Trophoblast cell (in vitro differentiated cells and primary cell): ENCODE measurements at regions not wholly inside any gene's neighbourhood (a gene's known extent, or its start where the extent isn't known, plus 50 kb on each side); places are given as distances from the start of the nearest gene placed in this dataset.
A peak's percentile ranks its signal among the peaks of the same experiment; 100 is the strongest.

Experiments used
- DNase-seq, 2 donors: peaks; one replicate each; pipeline ENCODE4 v3.0.0-alpha.2; 2016
- H2AFZ ChIP-seq: 2 replicates; pipeline ENCODE4 v1.6.1; 2013; ENCODE audit warnings: low read length, moderate library complexity, mild to moderate bottlenecking; ENCODE audit not compliant: insufficient read depth, poor library complexity
- H2AK5ac ChIP-seq: 2 replicates; pipeline ENCODE4 v1.6.1; 2013; ENCODE audit warnings: mild to moderate bottlenecking, low read length
- H2BK120ac ChIP-seq: 2 replicates; pipeline ENCODE4 v1.6.1; 2013; ENCODE audit warnings: low read length, mild to moderate bottlenecking, moderate library complexity; ENCODE audit not compliant: insufficient read depth, poor library complexity
- H2BK12ac ChIP-seq: 2 replicates; pipeline ENCODE4 v1.6.1; 2013; ENCODE audit warnings: mild to moderate bottlenecking, low read length, moderate library complexity
- H2BK5ac ChIP-seq: 2 replicates; pipeline ENCODE4 v1.6.1; 2013; ENCODE audit warnings: low read length, low read depth, moderate library complexity, mild to moderate bottlenecking; ENCODE audit not compliant: poor library complexity
- H3K14ac ChIP-seq: 2 replicates; pipeline ENCODE4 v1.6.1; 2013; ENCODE audit warnings: mild to moderate bottlenecking, low read length
- H3K18ac ChIP-seq: 2 replicates; pipeline ENCODE4 v1.6.1; 2013; ENCODE audit warnings: mild to moderate bottlenecking, low read length
- H3K23ac ChIP-seq: 2 replicates; pipeline ENCODE4 v1.6.1; 2013; ENCODE audit warnings: low read length
- H3K27ac ChIP-seq: 2 replicates; pipeline ENCODE4 v1.5.1; 2013; ENCODE audit warnings: low read depth, mild to moderate bottlenecking, inconsistent platforms, low read length, moderate library complexity
- H3K27me3 ChIP-seq: 2 replicates; pipeline ENCODE4 v1.6.1; 2013; ENCODE audit warnings: inconsistent platforms, mild to moderate bottlenecking, low read length, moderate library complexity; ENCODE audit not compliant: insufficient read depth
- H3K36me3 ChIP-seq, 2 experiments: 1 replicate in 1 of 2; 2 replicates in 1 of 2; pipeline ENCODE4 v1.6.1; 2013; ENCODE audit warnings: low read length in 2 of 2, mild to moderate bottlenecking in 2 of 2, moderate library complexity in 1 of 2; ENCODE audit not compliant: insufficient read depth in 2 of 2, control insufficient read depth in 1 of 2
- H3K4ac ChIP-seq: 2 replicates; pipeline ENCODE4 v1.6.1; 2013; ENCODE audit warnings: low read depth, mild to moderate bottlenecking, low read length, moderate library complexity
- H3K4me1 ChIP-seq, 2 experiments: 1 replicate in 1 of 2; 2 replicates in 1 of 2; pipeline ENCODE4 v1.6.1; 2013; ENCODE audit warnings: low read length in 2 of 2, mild to moderate bottlenecking in 2 of 2, moderate library complexity in 1 of 2; ENCODE audit not compliant: insufficient read depth in 2 of 2, control insufficient read depth in 1 of 2
- H3K4me2 ChIP-seq: 2 replicates; pipeline ENCODE4 v1.6.1; 2013; ENCODE audit warnings: inconsistent platforms, mild to moderate bottlenecking, low read length, moderate library complexity
- H3K4me3 ChIP-seq: 2 replicates; pipeline ENCODE4 v1.5.1; 2013; ENCODE audit warnings: mild to moderate bottlenecking, low read depth, low read length, inconsistent platforms
- H3K79me1 ChIP-seq: one replicate; pipeline ENCODE4 v1.6.1; 2013; ENCODE audit warnings: low read length
- H3K79me2 ChIP-seq: 2 replicates; pipeline ENCODE4 v1.6.1; 2013; ENCODE audit warnings: low read length, mild to moderate bottlenecking; ENCODE audit not compliant: control insufficient read depth, insufficient read depth, poor library complexity
- H3K9ac ChIP-seq: 2 replicates; pipeline ENCODE4 v1.6.1; 2013; ENCODE audit warnings: mild to moderate bottlenecking, low read length
- H3K9me3 ChIP-seq: 2 replicates; pipeline ENCODE4 v1.6.1; 2013; ENCODE audit warnings: low read depth, mild to moderate bottlenecking, control low read depth, inconsistent platforms, low read length; ENCODE audit not compliant: insufficient read depth
- H4K12ac ChIP-seq: 2 replicates; pipeline ENCODE4 v1.6.1; 2013; ENCODE audit warnings: low read depth, mild to moderate bottlenecking, low read length, moderate library complexity
- H4K8ac ChIP-seq: 2 replicates; pipeline ENCODE4 v1.6.1; 2013; ENCODE audit warnings: low read depth, mild to moderate bottlenecking, low read length, moderate library complexity
- H4K91ac ChIP-seq: one replicate; pipeline ENCODE4 v1.6.1; 2013; ENCODE audit warnings: low read depth, mild to moderate bottlenecking, low read length, moderate library complexity
- WGBS: extraction: QIAGEN DNeasy Blood & Tissue Kit; methylation state at CpG from one replicate; pipeline ENCODE4 v1.1.7; 2013; ENCODE audit warnings: missing lambda C conversion rate; ENCODE audit not compliant: insufficient read length, insufficient coverage; ENCODE audit errors: extremely low coverage; 5-methylcytosine and 5-hydroxymethylcytosine counted together

- Histone ChIP-seq H3K9me3 (no peaks in the 10 kb centered on the region), H3K4me2 (no peak overlapping the region), H2BK5ac (no peak overlapping the region), H3K23ac (no peak overlapping the region), H3K4ac (no peak overlapping the region), H3K27ac (no peak overlapping the region), H2BK120ac (no peak overlapping the region), H2BK12ac (no peak overlapping the region), H3K9ac (no peak overlapping the region), H4K91ac (no peak overlapping the region), H3K36me3 (no peaks in the 10 kb centered on the region), H2AK5ac (no peak overlapping the region), H4K8ac (no peak overlapping the region), H4K12ac (no peak overlapping the region), H3K4me3 (no peak overlapping the region), H3K79me1 (no peaks in the 10 kb centered on the region), H2AFZ (no peak overlapping the region), H3K4me1 (no peaks in the 10 kb centered on the region), H3K18ac (no peak overlapping the region), H3K79me2 (no peaks in the 10 kb centered on the region), H3K14ac (no peak overlapping the region), H3K27me3 (no peaks in the 10 kb centered on the region)
- no CpG with 5 or more reads among the region's 5 CpGs for WGBS
- DNase-seq = no peak
These were observed 183.7 kb upstream of the DNAJC19 start for GRCh38 chr3:181173227-181173626.

DNA sequence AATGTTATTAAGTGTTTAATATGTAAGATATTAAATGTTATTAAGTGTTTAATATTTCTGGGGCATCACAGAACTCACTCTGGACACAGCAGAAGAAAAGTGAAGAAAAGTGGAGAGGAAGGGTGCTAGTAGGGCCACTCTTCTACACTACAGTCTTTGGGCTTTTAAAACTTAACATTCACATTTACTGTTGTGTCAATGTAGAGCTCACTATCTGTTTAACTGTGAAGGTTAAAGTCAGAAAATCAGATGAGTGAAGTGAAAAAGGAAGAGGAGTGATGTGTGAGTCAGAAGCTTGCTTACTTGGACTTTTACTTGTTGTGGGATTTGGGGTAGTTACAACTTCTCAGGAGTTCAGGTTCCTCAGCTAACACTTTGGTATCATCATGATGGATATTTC is 145.3 kb upstream of the DNAJC19 start:
- H3K9ac ChIP-seq = no peak overlapping the region
- H3K14ac ChIP-seq = no peak overlapping the region
- no peak overlapping the region for H2BK5ac ChIP-seq
- no peak overlapping the region for H4K8ac ChIP-seq
- no peaks in the 10 kb centered on the region for H3K79me1 ChIP-seq
- no peaks in the 10 kb centered on the region for H3K27me3 ChIP-seq
- no peaks in the 10 kb centered on the region for H3K79me2 ChIP-seq
- DNase-seq = no peak
- H3K4ac ChIP-seq = no peak overlapping the region
- H4K91ac ChIP-seq = no peak overlapping the region
- no peak overlapping the region for H3K4me3 ChIP-seq
- H3K4me2 ChIP-seq = no peak overlapping the region
- no peak overlapping the region for H3K27ac ChIP-seq
- H3K23ac ChIP-seq = no peak overlapping the region
- H3K18ac ChIP-seq = no peak overlapping the region
- H3K4me1 ChIP-seq = no peaks in the 10 kb centered on the region
- no peak overlapping the region for H2AFZ ChIP-seq
- no peak overlapping the region for H2BK12ac ChIP-seq
- H2BK120ac ChIP-seq = no peak overlapping the region
- H3K9me3 ChIP-seq = no peaks in the 10 kb centered on the region
- H3K36me3 ChIP-seq = no peaks in the 10 kb centered on the region
- no peak overlapping the region for H4K12ac ChIP-seq
- H2AK5ac ChIP-seq = no peak overlapping the region

DNA sequence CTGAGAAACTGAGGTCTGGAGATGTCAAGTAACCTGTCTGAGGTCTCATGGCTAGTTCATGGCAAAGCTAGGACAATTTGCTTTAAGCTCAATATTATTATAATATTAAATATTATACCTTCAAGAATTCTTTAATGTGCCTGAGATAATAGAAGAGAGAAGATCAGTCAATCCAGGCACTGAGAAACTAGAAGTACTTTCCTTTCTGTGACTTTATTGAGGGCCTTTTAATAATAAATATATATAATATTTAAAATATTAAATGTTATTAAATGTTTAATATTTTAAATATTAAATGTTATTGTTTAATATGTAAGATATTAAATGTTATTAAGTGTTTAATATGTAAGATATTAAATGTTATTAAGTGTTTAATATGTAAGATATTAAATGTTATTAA is 144.3 kb upstream of the DNAJC19 start:
- no peak overlapping the region for H3K4me2 ChIP-seq
- no peak overlapping the region for H2BK120ac ChIP-seq
- H3K4me1 ChIP-seq = no peaks in the 10 kb centered on the region
- no peak overlapping the region for H2BK5ac ChIP-seq
- H3K27me3 ChIP-seq = no peaks in the 10 kb centered on the region
- H3K18ac ChIP-seq = no peak overlapping the region
- H2AFZ ChIP-seq = no peak overlapping the region
- no peaks in the 10 kb centered on the region for H3K79me1 ChIP-seq
- H3K9me3 ChIP-seq = no peaks in the 10 kb centered on the region
- H2AK5ac ChIP-seq = no peak overlapping the region
- no peak overlapping the region for H3K9ac ChIP-seq
- H2BK12ac ChIP-seq = no peak overlapping the region
- H4K91ac ChIP-seq = no peak overlapping the region
- no peaks in the 10 kb centered on the region for H3K79me2 ChIP-seq
- no peak overlapping the region for H3K27ac ChIP-seq
- H3K4me3 ChIP-seq = no peak overlapping the region
- H4K8ac ChIP-seq = no peak overlapping the region
- H4K12ac ChIP-seq = no peak overlapping the region
- no peak overlapping the region for H3K14ac ChIP-seq
- H3K23ac ChIP-seq = no peak overlapping the region
- H3K4ac ChIP-seq = no peak overlapping the region
- no peak for DNase-seq
- H3K36me3 ChIP-seq = no peaks in the 10 kb centered on the region

- no peak overlapping the region for H3K4ac ChIP-seq
- no peaks in the 10 kb centered on the region for H3K27me3 ChIP-seq
- no peak overlapping the region for H3K18ac ChIP-seq
- H3K9ac ChIP-seq = no peak overlapping the region
- H3K27ac ChIP-seq = no peak overlapping the region
- H2BK12ac ChIP-seq = no peak overlapping the region
- no peaks in the 10 kb centered on the region for H3K9me3 ChIP-seq
- H3K4me1 ChIP-seq = no peaks in the 10 kb centered on the region
- no peak overlapping the region for H2AFZ ChIP-seq
- H4K91ac ChIP-seq = no peak overlapping the region
- H3K4me3 ChIP-seq = no peak overlapping the region
- H3K14ac ChIP-seq = no peak overlapping the region
- H4K8ac ChIP-seq = no peak overlapping the region
- H3K23ac ChIP-seq = no peak overlapping the region
- no CpG with 5 or more reads among the region's 3 CpGs for WGBS
- no peak overlapping the region for H2AK5ac ChIP-seq
- H4K12ac ChIP-seq = no peak overlapping the region
- H2BK120ac ChIP-seq = no peak overlapping the region
- DNase-seq = no peak
- no peak overlapping the region for H3K4me2 ChIP-seq
- no peak overlapping the region for H2BK5ac ChIP-seq
- H3K79me1 ChIP-seq = no peaks in the 10 kb centered on the region
- H3K79me2 ChIP-seq = no peaks in the 10 kb centered on the region
- H3K36me3 ChIP-seq = no peaks in the 10 kb centered on the region
These were observed 116.1 kb upstream of the DNAJC19 start for GRCh38 chr3:181105646-181106045.

DNA sequence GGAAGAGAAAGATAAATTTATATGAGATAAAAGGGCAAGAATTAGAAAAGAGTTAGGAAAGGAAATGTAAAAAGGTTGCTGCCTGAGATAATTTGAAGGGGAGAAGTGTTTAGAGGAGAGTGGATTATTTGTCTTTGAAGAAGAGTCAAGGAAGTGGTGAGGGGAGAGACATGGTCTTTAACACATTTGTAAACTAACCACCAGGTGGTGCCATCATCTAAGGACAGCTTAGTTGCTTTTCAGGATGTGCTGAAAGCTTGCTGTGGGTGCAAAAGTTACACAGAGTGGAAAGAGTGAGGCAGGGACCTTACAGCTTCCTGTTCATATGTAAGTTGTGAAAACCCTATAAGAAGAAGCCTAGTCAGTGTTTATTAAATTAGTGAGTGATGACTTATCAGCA is 114.1 kb upstream of the DNAJC19 start:
- no peak overlapping the region for H3K23ac ChIP-seq
- no peaks in the 10 kb centered on the region for H3K79me1 ChIP-seq
- no peak overlapping the region for H3K18ac ChIP-seq
- H3K4me1 ChIP-seq = no peaks in the 10 kb centered on the region
- no peaks in the 10 kb centered on the region for H3K9me3 ChIP-seq
- H2BK120ac ChIP-seq = no peak overlapping the region
- H3K36me3 ChIP-seq = no peaks in the 10 kb centered on the region
- H3K79me2 ChIP-seq = no peaks in the 10 kb centered on the region
- H2AFZ ChIP-seq = no peak overlapping the region
- no peak overlapping the region for H3K9ac ChIP-seq
- no peak overlapping the region for H4K8ac ChIP-seq
- no peak overlapping the region for H3K27ac ChIP-seq
- no peak overlapping the region for H3K4me3 ChIP-seq
- DNase-seq = peak; percentile 16 to 49
- no peaks in the 10 kb centered on the region for H3K27me3 ChIP-seq
- no peak overlapping the region for H3K4me2 ChIP-seq
- H3K4ac ChIP-seq = no peak overlapping the region
- no peak overlapping the region for H4K12ac ChIP-seq
- H2AK5ac ChIP-seq = no peak overlapping the region
- H2BK5ac ChIP-seq = no peak overlapping the region
- no peak overlapping the region for H2BK12ac ChIP-seq
- no peak overlapping the region for H4K91ac ChIP-seq
- no peak overlapping the region for H3K14ac ChIP-seq
